ENCODE measurements at regions not wholly inside any gene's neighbourhood (a gene's known extent, or its start where the extent isn't known, plus 50 kb on each side); places are given as distances from the start of the nearest gene placed in this dataset.

- Histone ChIP-seq H4K20me1 (ENCODE audit: insufficient read depth, low read length) (no peaks in the 10 kb centered on the region), H3K79me2 (ENCODE audit: low read length) (no peaks in the 10 kb centered on the region), H3K36me3 (replicated peaks; ENCODE audit: low read depth, low read length) (no peaks in the 10 kb centered on the region), H3K4me2 (ENCODE audit: low read length) (no peak overlapping the region), H3K27ac (ENCODE audit: low read length) (no peak overlapping the region), H2AFZ (ENCODE audit: low read depth, low read length) (no peak overlapping the region), H3K4me1 (ENCODE audit: low read length) (peaks cover 19% of the 10 kb centered on the region), H3K4me3 (ENCODE audit: low read length) (no peak overlapping the region), H3K9ac (ENCODE audit: low read length) (no peak overlapping the region), H3K27me3 (ENCODE audit: low read depth, low read length) (no peaks in the 10 kb centered on the region), H3K9me3 (ENCODE audit: insufficient read depth, low read length) (no peaks in the 10 kb centered on the region)
- no peak for TF ChIP-seq EZH2phosphoT487 (IDR thresholded peaks at IDR 0.05; ENCODE audit: low read depth)
- TF ChIP-seq, protein P1, sequence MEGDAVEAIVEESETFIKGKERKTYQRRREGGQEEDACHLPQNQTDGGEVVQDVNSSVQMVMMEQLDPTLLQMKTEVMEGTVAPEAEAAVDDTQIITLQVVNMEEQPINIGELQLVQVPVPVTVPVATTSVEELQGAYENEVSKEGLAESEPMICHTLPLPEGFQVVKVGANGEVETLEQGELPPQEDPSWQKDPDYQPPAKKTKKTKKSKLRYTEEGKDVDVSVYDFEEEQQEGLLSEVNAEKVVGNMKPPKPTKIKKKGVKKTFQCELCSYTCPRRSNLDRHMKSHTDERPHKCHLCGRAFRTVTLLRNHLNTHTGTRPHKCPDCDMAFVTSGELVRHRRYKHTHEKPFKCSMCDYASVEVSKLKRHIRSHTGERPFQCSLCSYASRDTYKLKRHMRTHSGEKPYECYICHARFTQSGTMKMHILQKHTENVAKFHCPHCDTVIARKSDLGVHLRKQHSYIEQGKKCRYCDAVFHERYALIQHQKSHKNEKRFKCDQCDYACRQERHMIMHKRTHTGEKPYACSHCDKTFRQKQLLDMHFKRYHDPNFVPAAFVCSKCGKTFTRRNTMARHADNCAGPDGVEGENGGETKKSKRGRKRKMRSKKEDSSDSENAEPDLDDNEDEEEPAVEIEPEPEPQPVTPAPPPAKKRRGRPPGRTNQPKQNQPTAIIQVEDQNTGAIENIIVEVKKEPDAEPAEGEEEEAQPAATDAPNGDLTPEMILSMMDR (IDR thresholded peaks at IDR 0.05; ENCODE audit: low read depth, low read length): no peak
Measured at GRCh38 chr11:23359297-23359696, 499.0 kb upstream of the CCDC179 start.

GRCh38 chr11:23364076-23364475 is 503.8 kb upstream of the CCDC179 start:
- no peaks in the 10 kb centered on the region for H3K9me3 ChIP-seq (ENCODE audit: insufficient read depth, low read length)
- no peak overlapping the region for H3K4me3 ChIP-seq (ENCODE audit: low read length)
- no peak overlapping the region for H3K4me2 ChIP-seq (ENCODE audit: low read length)
- no peaks in the 10 kb centered on the region for H3K27me3 ChIP-seq (ENCODE audit: low read depth, low read length)
- H2AFZ ChIP-seq (ENCODE audit: low read depth, low read length): no peak overlapping the region
- TF ChIP-seq EZH2phosphoT487 (IDR thresholded peaks at IDR 0.05; ENCODE audit: low read depth): no peak
- TF ChIP-seq, protein P1 (IDR thresholded peaks at IDR 0.05; ENCODE audit: low read depth, low read length): no peak
- no peaks in the 10 kb centered on the region for H4K20me1 ChIP-seq (ENCODE audit: insufficient read depth, low read length)
- H3K79me2 ChIP-seq (ENCODE audit: low read length): no peaks in the 10 kb centered on the region
- H3K36me3 ChIP-seq (replicated peaks; ENCODE audit: low read depth, low read length): no peaks in the 10 kb centered on the region
- H3K9ac ChIP-seq (ENCODE audit: low read length): no peak overlapping the region
- H3K27ac ChIP-seq (ENCODE audit: low read length): no peak overlapping the region
- peaks cover 16% of the 10 kb centered on the region for H3K4me1 ChIP-seq (ENCODE audit: low read length)

GRCh38 chr11:23370580-23371275 is 510.5 kb upstream of the CCDC179 start:
- Histone ChIP-seq H3K27me3 (ENCODE audit: low read depth, low read length) (no peaks in the 10 kb centered on the region), H3K27ac (ENCODE audit: low read length) (no peak overlapping the region), H3K79me2 (ENCODE audit: low read length) (no peaks in the 10 kb centered on the region), H4K20me1 (ENCODE audit: insufficient read depth, low read length) (no peaks in the 10 kb centered on the region), H3K9ac (ENCODE audit: low read length) (no peak overlapping the region), H3K4me3 (ENCODE audit: low read length) (no peak overlapping the region), H3K36me3 (replicated peaks; ENCODE audit: low read depth, low read length) (no peaks in the 10 kb centered on the region), H3K4me1 (ENCODE audit: low read length) (no peaks in the 10 kb centered on the region), H2AFZ (ENCODE audit: low read depth, low read length) (no peak overlapping the region), H3K9me3 (ENCODE audit: insufficient read depth, low read length) (0 out of 2 replicates have a peak, but pooled peaks cover 5% of the 10 kb centered on the region), H3K4me2 (ENCODE audit: low read length) (no peak overlapping the region)
- TF ChIP-seq, protein P1 (IDR thresholded peaks at IDR 0.05; ENCODE audit: low read depth, low read length): no peak
- TF ChIP-seq EZH2phosphoT487 (IDR thresholded peaks at IDR 0.05; ENCODE audit: low read depth): no peak

GRCh38 chr11:23377909-23378308 is 517.6 kb upstream of the CCDC179 start:
- no peak overlapping the region for H2AFZ ChIP-seq (ENCODE audit: low read depth, low read length)
- H3K27ac ChIP-seq (ENCODE audit: low read length): no peak overlapping the region
- no peaks in the 10 kb centered on the region for H3K27me3 ChIP-seq (ENCODE audit: low read depth, low read length)
- H3K4me2 ChIP-seq (ENCODE audit: low read length): no peak overlapping the region
- no peak overlapping the region for H3K4me3 ChIP-seq (ENCODE audit: low read length)
- H3K9me3 ChIP-seq (ENCODE audit: insufficient read depth, low read length): no peaks in the 10 kb centered on the region
- H4K20me1 ChIP-seq (ENCODE audit: insufficient read depth, low read length): no peaks in the 10 kb centered on the region
- no peaks in the 10 kb centered on the region for H3K79me2 ChIP-seq (ENCODE audit: low read length)
- H3K36me3 ChIP-seq (replicated peaks; ENCODE audit: low read depth, low read length): no peaks in the 10 kb centered on the region
- H3K4me1 ChIP-seq (ENCODE audit: low read length): no peaks in the 10 kb centered on the region
- no peak overlapping the region for H3K9ac ChIP-seq (ENCODE audit: low read length)
- no peak for TF ChIP-seq EZH2phosphoT487 (IDR thresholded peaks at IDR 0.05; ENCODE audit: low read depth)
- TF ChIP-seq, protein P1 (IDR thresholded peaks at IDR 0.05; ENCODE audit: low read depth, low read length): no peak
